SK-N-SH treated with all-trans-retinoic acid at 6 μM for 48 hours (cell line): ENCODE measurements at regions not wholly inside any gene's neighbourhood (a gene's known extent, or its start where the extent isn't known, plus 50 kb on each side); places are given as distances from the start of the nearest gene placed in this dataset.

Experiments used
- ISL1 ChIP-seq: fragments of 250-450 bp; sonication (Bioruptor Pico); IDR thresholded peaks from 2 replicates; pipeline ENCODE4 v2.1.2; 2022; ENCODE audit warnings: mild to moderate bottlenecking, moderate library complexity
- TCF4 ChIP-seq: fragments of 250-450 bp; sonication (Bioruptor Pico); IDR thresholded peaks from 2 replicates; pipeline ENCODE4 v1.8.0; 2021; ENCODE audit warnings: mild to moderate bottlenecking, moderate library complexity, borderline replicate concordance

DNA sequence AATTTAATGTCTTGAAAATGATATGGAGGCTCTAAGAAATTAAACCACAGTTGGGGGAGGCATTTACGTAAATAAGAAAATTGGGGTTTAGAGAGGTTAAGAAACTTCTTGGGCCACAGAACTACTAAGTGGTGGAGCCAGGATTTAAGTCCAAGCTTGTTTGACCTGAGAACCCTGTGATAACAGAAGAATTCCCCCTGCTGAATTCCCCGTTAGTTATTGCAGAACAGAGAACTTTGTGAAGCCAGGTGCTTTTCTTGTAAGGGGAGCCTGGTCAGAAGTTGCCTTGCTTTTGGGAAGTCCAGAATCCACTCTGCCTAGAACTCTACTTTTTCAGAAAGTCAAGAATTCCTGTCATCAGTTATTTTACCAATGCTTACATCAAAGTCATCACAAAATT lies 309.3 kb upstream of the SEMA6A start:
- no peak for TF ChIP-seq ISL1
- TF ChIP-seq TCF4: no peak
